Neural progenitor cell (in vitro differentiated cells): ENCODE measurements at regions not wholly inside any gene's neighbourhood (a gene's known extent, or its start where the extent isn't known, plus 50 kb on each side); places are given as distances from the start of the nearest gene placed in this dataset.

Experiments used
- DNase-seq: peaks from one replicate; pipeline ENCODE4 v3.0.0-alpha.2; 2016; ENCODE audit warnings: low spot score
- H2AFZ ChIP-seq: fragments of 200-600 bp; sonication (generic); replicated peaks from 2 replicates; pipeline ENCODE4 v1.6.1; 2016; ENCODE audit warnings: antibody characterized with exemption
- H3F3A ChIP-seq: fragments of 200-600 bp; sonication (generic); 2 replicates; pipeline ENCODE4 v1.6.1; 2016; ENCODE audit warnings: antibody characterized with exemption, low read depth
- H3K27ac ChIP-seq: fragments of 200-600 bp; sonication (generic); 2 replicates; pipeline ENCODE4 v1.5.1; 2016; ENCODE audit warnings: mild to moderate bottlenecking
- H3K27me3 ChIP-seq: fragments of 200-600 bp; sonication (generic); 2 replicates; pipeline ENCODE4 v1.6.1; 2016; ENCODE audit warnings: mild to moderate bottlenecking, moderate library complexity
- H3K36me3 ChIP-seq: fragments of 200-600 bp; sonication (generic); 2 replicates; pipeline ENCODE4 v1.5.1; 2016
- H3K4me1 ChIP-seq: fragments of 200-600 bp; sonication (generic); 2 replicates; pipeline ENCODE4 v1.6.1; 2016; ENCODE audit warnings: mixed run types
- H3K4me2 ChIP-seq: fragments of 200-600 bp; sonication (generic); 2 replicates; pipeline ENCODE4 v1.6.1; 2016
- H3K4me3 ChIP-seq: fragments of 200-600 bp; sonication (generic); 2 replicates; pipeline ENCODE4 v1.5.1; 2016
- H3K79me2 ChIP-seq: fragments of 200-600 bp; sonication (generic); 2 replicates; pipeline ENCODE4 v1.6.1; 2016; ENCODE audit warnings: low read depth
- H3K9ac ChIP-seq: fragments of 200-600 bp; sonication (generic); 2 replicates; pipeline ENCODE4 v1.6.1; 2016
- H3K9me3 ChIP-seq: fragments of 200-600 bp; sonication (generic); 2 replicates; pipeline ENCODE4 v1.5.1; 2016; ENCODE audit warnings: low read depth
- H4K20me1 ChIP-seq: fragments of 200-600 bp; sonication (generic); 2 replicates; pipeline ENCODE4 v1.6.1; 2016; ENCODE audit warnings: low read depth
- H3K27ac Mint-ChIP-seq: 3 replicates; pipeline ENCODE4 v1.8.0; 2021; ENCODE audit warnings: mixed read lengths
- H3K27me3 Mint-ChIP-seq: 2 replicates; pipeline ENCODE4 v1.8.0; 2022; ENCODE audit warnings: low read depth, mild to moderate bottlenecking, inconsistent platforms, moderate library complexity, mixed read lengths; ENCODE audit not compliant: insufficient read depth
- H3K36me3 Mint-ChIP-seq: 3 replicates; pipeline ENCODE4 v1.8.0; 2021; ENCODE audit warnings: mixed read lengths
- H3K4me1 Mint-ChIP-seq: 3 replicates; pipeline ENCODE4 v1.8.0; 2021; ENCODE audit warnings: mixed read lengths
- H3K4me3 Mint-ChIP-seq: 3 replicates; pipeline ENCODE4 v1.8.0; 2021; ENCODE audit warnings: mild to moderate bottlenecking, moderate library complexity, mixed read lengths
- H3K9me3 Mint-ChIP-seq: 3 replicates; pipeline ENCODE4 v1.8.0; 2020; ENCODE audit warnings: mixed read lengths
- EZH2 ChIP-seq: fragments of 200-600 bp; sonication (generic); IDR thresholded peaks from 2 replicates; pipeline ENCODE4 v1.6.1; 2017; ENCODE audit warnings: antibody characterized with exemption, mild to moderate bottlenecking, moderate library complexity
- EZH2phosphoT487 ChIP-seq: fragments of 200-600 bp; sonication (generic); IDR thresholded peaks from 2 replicates; pipeline ENCODE4 v1.6.1; 2017; ENCODE audit warnings: antibody characterized with exemption
- TF ChIP-seq, protein P1 (sequence below): fragments of 200-600 bp; sonication (generic); IDR thresholded peaks from 2 replicates; pipeline ENCODE4 v1.5.1; 2017; ENCODE audit warnings: antibody characterized with exemption, mild to moderate bottlenecking

DNA sequence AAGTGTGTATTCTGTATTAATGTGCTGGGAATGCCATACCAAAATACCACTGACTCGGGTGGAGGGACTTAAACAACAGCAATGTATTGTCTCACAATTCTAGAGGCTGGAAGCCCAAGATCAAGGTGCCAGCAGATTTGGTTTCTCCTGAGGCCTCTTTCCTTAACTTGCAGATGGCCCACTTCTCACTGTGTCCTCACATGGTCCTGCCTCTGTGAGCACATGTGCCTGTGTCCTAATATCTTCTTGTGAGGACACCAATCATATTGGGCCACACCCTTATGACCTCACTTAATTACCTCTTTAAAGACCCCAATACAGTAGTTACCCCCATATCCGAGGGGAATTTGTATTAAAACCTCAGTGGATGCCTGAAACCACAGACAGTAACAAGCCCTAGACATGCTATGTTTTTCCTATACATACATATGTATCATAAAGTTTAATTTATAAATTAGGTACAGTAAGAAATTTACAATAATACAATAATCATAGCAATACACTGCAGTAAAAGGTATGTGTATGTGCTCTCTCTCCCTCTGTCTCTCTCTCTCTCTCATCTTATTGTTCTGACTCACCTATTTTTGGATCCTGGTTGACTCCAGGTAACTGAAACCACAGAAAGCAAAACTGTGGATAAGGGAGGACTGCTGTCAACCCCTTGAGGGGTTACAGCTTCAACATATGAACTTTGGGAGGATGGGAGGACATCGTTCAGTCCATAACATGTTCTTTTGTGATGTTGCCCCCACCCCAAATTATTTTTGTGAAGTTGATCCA, 174.3 kb downstream of the IRS2 start:
- no peaks in the 10 kb centered on the region for H4K20me1 ChIP-seq
- no peaks in the 10 kb centered on the region for H3K79me2 ChIP-seq
- H3K4me1 Mint-ChIP-seq: no peaks in the 10 kb centered on the region
- no peak for DNase-seq
- H3F3A ChIP-seq: no peaks in the 10 kb centered on the region
- H3K36me3 Mint-ChIP-seq: no peaks in the 10 kb centered on the region
- H3K27ac Mint-ChIP-seq: no peak overlapping the region
- H3K27me3 ChIP-seq: no peaks in the 10 kb centered on the region
- no peaks in the 10 kb centered on the region for H3K36me3 ChIP-seq
- H3K4me2 ChIP-seq: no peak overlapping the region
- no peaks in the 10 kb centered on the region for H3K4me1 ChIP-seq
- H3K27me3 Mint-ChIP-seq: peaks cover 2% of the 10 kb centered on the region
- no peaks in the 10 kb centered on the region for H3K9me3 ChIP-seq
- TF ChIP-seq, protein P1, sequence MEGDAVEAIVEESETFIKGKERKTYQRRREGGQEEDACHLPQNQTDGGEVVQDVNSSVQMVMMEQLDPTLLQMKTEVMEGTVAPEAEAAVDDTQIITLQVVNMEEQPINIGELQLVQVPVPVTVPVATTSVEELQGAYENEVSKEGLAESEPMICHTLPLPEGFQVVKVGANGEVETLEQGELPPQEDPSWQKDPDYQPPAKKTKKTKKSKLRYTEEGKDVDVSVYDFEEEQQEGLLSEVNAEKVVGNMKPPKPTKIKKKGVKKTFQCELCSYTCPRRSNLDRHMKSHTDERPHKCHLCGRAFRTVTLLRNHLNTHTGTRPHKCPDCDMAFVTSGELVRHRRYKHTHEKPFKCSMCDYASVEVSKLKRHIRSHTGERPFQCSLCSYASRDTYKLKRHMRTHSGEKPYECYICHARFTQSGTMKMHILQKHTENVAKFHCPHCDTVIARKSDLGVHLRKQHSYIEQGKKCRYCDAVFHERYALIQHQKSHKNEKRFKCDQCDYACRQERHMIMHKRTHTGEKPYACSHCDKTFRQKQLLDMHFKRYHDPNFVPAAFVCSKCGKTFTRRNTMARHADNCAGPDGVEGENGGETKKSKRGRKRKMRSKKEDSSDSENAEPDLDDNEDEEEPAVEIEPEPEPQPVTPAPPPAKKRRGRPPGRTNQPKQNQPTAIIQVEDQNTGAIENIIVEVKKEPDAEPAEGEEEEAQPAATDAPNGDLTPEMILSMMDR: no peak
- TF ChIP-seq EZH2 (no peak), EZH2phosphoT487 (no peak)
- no peaks in the 10 kb centered on the region for H3K9me3 Mint-ChIP-seq
- no peak overlapping the region for H3K4me3 ChIP-seq
- H2AFZ ChIP-seq: no peak overlapping the region
- H3K27ac ChIP-seq: no peak overlapping the region
- no peak overlapping the region for H3K9ac ChIP-seq
- no peak overlapping the region for H3K4me3 Mint-ChIP-seq

DNA sequence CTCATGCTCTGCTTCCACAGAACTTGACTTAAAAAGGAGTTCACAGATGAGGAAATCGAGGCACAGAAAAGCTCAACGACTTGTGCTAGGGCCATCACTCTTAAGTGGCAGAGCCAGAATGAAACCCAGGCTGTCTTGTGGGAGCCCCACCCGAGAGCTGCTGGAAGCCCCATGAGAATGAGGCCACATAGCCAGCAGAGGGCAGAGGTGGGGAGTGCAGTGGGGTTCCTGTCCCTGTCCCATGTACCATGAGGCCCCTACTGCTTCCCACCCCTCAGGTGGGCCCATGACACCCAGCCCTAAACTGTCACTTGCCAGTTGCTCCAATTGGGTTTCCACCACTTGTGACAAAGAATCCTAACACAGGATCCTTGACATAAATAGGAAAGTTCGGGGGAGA, 175.9 kb downstream of the IRS2 start:
- Mint-ChIP-seq H3K27ac (no peak overlapping the region), H3K4me3 (no peak overlapping the region)

DNA sequence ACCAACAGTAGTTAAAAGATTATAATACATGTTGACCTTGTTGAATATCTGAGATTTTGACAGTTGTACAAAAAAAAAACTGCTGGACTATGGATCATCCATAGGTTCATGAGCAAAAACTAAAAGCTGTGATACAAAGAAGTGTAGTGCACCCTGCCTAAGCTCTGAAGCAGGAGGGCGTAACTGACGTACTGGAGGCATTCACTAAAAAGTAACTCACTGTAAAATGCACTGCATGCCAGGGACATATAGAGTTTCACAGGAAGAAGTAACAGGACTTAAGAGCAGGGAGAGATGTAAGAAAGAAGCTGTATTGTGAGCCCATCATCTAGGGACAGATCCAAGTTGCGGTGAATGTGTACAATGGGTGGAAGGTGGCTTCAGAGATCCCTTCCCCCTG, 177.9 kb downstream of the IRS2 start:
- no peak overlapping the region for H3K4me3 ChIP-seq
- no peak overlapping the region for H3K4me2 ChIP-seq
- no peaks in the 10 kb centered on the region for H3K36me3 Mint-ChIP-seq
- no peak for DNase-seq
- no peaks in the 10 kb centered on the region for H3K27me3 ChIP-seq
- no peak overlapping the region for H3K27ac Mint-ChIP-seq
- no peaks in the 10 kb centered on the region for H3F3A ChIP-seq
- no peaks in the 10 kb centered on the region for H3K4me1 Mint-ChIP-seq
- H3K9me3 ChIP-seq: no peaks in the 10 kb centered on the region
- H3K36me3 ChIP-seq: no peaks in the 10 kb centered on the region
- no peak overlapping the region for H2AFZ ChIP-seq
- H3K79me2 ChIP-seq: no peaks in the 10 kb centered on the region
- H4K20me1 ChIP-seq: no peaks in the 10 kb centered on the region
- H3K27me3 Mint-ChIP-seq: peaks cover 7% of the 10 kb centered on the region
- H3K9me3 Mint-ChIP-seq: no peaks in the 10 kb centered on the region
- TF ChIP-seq, protein P1: no peak
- no peak for TF ChIP-seq EZH2
- H3K4me1 ChIP-seq: no peaks in the 10 kb centered on the region
- H3K27ac ChIP-seq: no peak overlapping the region
- no peak overlapping the region for H3K4me3 Mint-ChIP-seq
- no peak overlapping the region for H3K9ac ChIP-seq

More for the DNA sequence above, 175.9 kb downstream of the IRS2 start:
- Histone ChIP-seq H3K27ac (no peak overlapping the region), H3K36me3 (no peaks in the 10 kb centered on the region), H3K4me1 (no peaks in the 10 kb centered on the region), H4K20me1 (no peaks in the 10 kb centered on the region), H3K9me3 (no peaks in the 10 kb centered on the region), H3K27me3 (no peaks in the 10 kb centered on the region), H3K9ac (no peak overlapping the region), H2AFZ (no peak overlapping the region), H3K79me2 (no peaks in the 10 kb centered on the region), H3F3A (no peaks in the 10 kb centered on the region), H3K4me2 (no peak overlapping the region), H3K4me3 (no peak overlapping the region)
- Mint-ChIP-seq H3K4me1 (no peaks in the 10 kb centered on the region), H3K36me3 (no peaks in the 10 kb centered on the region), H3K9me3 (no peaks in the 10 kb centered on the region), H3K27me3 (peaks cover 2% of the 10 kb centered on the region)
- TF ChIP-seq EZH2phosphoT487 (no peak), EZH2 (no peak)
- TF ChIP-seq, protein P1: peak; percentile 52
- DNase-seq: peak; percentile 50
